HG02973 (cell line): ENCODE measurements at regions not wholly inside any gene's neighbourhood (a gene's known extent, or its start where the extent isn't known, plus 50 kb on each side); places are given as distances from the start of the nearest gene placed in this dataset.

ENCODE experiments used
- ATAC-seq: cut with Tn5 transposase; IDR thresholded peaks from one replicate; pipeline ENCODE4 v1.9.1; 2021; ENCODE audit warnings: moderate library complexity; ENCODE audit not compliant: unreplicated experiment

DNA sequence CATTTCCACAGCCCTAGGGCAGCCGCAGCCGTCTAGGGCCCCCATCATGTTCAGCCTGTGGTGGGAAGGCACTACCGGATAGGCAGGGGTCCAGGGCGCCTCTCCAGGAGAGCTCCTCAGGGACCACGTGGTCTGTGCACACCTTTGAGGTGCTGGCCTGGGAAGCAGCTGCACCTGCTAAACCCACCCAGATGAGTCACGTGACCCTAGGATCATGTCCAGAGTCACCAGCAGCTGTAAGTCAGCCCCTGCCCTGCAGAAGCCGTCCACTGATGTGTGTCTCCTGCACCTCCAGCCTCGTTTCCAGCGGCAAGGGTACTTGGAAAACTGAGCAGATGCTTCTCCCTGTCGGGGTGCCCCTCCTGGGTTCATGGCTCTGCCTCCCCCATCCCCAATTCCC is 682.6 kb upstream of the SALL3 start:
- no peak for ATAC-seq

DNA sequence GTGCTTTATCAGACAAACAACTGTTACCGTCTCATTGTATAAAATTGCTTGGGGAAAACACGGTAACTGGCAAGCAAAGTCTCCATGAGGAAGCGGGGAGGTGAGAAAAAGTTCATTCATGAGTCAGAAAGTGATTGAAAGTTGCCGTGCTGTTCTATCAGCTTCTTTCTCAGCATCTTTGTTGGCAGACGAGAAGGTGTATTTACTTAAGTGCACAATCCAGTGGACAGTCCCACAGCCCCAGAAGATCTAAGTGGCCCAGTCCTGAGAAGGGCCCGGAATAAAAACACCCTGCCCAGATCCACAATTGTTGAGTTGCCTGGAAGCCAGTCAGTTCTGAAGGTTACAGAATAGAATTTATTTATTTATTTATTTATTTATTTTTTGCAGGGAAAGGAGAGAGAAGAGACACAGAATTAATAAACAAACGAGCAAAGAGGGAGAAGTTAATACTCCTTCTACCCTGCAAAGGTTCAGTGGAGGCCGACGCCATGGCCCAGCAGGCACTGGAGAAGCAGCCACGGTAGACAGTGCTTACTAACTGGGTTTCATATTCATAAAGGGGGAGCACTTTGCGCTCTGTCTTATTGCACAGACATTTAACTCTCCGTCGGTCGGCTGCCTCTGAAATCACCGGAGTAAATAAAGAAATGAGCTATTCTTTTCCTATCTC is 676.0 kb upstream of the SALL3 start:
- ATAC-seq, result no peak

DNA sequence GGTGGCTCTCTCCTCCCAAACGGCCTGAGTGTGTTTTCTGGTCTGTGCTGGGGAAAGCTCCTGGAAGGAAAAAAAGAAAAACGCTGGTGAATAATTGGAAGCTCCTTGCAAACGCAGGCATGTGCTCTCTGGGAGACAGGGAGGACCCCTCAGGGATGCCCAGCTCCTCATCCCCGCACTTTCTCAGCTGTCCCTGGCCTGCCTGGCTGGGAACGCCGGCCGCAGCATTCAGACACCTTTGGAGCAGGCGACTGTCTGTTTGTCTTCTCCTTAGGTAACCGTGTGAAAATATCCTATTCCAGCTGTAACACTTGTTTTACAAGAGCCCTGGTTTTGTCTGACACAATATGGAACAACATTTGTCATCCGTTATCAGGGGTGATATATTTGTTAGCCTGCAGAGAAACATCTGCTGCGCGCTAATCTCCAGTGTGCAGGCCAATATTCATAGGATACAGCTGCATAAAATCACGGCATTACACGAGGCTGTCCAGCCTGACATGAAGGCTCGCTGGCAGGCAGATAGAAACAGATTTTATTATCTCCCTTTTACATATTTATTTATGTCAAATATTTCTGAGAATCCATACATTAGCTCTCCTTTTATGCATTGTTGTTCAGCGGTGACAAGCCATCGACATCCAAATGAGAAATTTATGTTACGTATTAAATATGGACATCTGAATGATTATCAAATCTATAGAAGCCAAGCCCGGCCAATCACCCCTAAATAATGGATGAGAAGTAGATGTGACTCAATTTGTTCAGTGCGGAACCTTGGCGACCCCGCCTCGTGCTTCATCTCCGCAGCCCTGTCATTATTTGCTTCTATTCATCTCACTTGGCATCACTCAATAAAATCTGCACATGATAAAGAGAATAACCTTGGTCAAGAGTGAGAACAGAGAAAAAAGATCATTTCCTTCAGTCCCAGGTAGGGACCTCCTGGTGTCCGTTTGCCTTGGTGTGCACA is 675.1 kb upstream of the SALL3 start:
- no peak for ATAC-seq

DNA sequence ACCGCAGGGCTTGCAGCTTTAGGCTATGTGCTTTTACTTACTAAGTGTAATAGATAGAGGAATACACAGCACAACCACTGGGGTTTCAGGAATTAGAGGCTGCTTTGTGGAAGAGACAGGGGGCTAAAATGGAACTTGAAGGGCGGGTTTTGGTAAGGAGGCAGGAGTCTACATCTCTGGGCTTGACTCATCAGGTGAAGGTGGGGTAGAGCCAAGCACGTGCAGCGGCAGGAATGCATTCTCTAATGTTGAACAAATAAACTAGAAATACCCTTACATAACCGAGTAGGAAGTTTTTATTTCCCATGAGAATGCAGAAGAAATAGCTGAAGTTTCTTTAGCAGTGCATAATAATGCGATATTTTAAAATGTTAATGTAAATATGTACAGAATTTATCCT is 673.8 kb upstream of the SALL3 start:
- no peak for ATAC-seq

DNA sequence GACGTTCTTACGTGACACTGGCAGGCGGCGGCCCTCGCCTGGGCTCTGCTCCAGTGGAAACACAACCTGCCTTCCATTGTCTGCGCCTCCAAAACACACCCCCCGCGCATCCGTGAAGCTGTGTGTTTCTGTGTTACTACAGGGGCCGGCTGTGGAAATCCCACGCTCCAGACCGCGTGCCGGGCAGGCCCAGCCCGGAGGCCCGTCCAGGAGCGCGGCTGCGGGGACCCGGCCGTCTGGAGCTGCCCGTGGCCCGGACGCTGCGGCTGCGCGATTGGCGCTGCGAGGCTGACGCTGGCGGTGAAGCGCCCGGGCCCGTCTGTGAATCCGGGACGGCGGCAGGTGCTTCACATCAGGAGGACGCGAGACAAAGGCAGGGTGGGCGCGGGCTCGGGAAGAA is 670.3 kb upstream of the SALL3 start:
- no peak for ATAC-seq

DNA sequence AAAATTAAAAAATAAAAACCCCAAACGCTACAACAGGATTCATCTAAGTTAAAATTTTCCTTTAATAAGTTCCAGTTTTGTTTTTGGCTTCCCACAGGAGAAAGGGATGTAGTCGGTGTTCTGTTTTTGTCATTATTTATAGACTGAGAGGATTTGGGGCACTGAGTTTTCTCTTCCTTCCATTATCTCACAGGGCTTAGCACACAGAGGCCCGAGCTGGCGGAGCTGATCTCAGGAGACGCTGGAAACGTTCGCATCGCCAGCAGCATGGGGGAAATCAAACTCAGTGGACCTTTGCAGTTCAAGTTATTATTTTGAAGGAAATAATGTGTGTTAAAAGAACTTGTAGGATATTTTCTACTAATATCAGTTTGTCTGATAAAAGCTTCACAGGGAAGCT is 669.7 kb upstream of the SALL3 start:
- ATAC-seq, result no peak

DNA sequence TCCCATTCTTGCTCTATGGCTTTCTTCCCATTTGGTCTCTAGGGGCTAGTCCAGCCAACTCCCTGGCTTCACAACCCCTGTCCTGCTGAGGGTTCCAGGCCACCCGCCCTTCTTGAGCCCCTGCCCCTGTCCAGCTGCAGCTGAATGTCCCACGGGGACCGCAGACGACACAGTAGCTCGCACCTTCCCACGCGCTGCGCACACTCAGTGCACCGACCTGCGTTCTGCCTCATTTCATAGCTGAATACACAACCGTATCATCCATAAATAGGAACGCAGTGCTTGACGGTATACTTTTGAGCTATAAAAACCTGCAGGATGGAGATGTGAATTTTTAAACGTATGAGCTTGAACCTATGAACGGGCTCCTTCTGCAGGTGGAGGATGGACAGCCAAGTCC is 660.4 kb upstream of the SALL3 start:
- ATAC-seq, result no peak

DNA sequence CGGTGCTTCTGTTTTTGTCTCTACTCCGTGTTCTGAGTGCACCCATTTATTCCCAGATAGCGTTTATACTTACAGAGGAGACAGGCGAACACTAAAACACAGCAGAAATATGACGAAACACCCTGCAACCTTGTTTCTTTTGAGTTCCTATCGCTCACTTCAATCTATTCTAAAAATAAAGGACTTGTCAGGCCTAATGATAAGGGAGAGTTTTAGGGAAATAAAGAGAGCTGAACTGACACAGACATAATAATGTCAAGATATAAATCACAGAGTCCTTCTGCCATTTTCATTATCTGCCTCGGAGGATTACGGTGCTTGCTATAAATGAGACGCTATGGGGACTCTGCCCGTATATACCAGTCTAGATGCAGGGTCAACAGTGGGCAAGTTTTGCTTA is 659.7 kb upstream of the SALL3 start:
- no peak for ATAC-seq

DNA sequence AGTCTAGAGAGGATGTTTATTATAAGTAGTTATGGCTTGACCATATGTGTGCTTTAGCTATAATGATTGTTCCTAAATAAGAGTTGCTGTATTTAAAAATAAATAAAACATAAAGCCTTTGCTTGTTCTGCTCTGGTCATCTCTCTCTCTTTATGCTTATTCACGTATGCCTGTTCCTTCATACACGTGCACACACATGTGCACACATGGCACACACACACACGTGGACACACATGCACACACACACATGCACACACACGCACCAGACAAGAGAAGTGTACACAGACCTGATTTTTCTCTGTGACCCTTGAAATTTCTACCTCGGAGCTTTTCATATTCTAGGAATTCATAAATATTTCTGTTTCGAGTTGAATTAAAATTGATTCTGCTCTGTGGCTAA is 658.2 kb upstream of the SALL3 start:
- no peak for ATAC-seq

DNA sequence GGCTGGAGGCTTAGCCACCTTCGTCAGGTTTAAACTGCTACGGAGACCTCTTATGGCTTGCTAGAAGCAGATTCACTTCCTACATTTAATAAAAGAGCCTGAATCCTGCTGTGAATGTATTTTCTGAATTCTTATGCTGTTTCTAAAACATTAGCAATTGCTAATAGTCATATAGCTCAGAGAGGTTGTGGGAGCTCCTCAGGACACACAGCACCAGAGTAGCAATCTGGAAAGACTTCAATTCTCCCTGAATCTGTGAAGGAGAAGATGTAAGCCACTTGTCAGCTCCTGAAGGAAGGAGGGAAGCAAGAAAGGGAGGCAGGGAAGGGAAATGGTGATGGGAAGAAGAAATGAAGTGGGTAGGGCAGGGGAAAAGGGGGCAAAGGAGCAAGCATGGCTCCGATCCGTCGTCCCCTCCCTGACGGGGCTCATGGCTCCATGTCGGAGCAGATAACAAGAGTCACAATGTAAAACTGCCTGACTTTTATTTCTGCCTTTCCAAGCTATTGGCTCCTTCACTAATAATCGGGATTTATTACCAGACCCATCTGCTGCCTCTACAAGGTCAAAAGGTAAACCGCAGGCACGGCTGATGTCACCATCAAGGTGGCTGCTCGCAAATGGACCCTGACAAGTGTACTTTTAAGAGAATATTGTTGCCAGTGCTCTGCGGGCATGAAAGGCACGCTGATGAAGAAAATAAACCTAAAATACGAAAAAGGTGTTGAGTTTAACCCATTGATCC is 656.0 kb upstream of the SALL3 start:
- ATAC-seq, result no peak

DNA sequence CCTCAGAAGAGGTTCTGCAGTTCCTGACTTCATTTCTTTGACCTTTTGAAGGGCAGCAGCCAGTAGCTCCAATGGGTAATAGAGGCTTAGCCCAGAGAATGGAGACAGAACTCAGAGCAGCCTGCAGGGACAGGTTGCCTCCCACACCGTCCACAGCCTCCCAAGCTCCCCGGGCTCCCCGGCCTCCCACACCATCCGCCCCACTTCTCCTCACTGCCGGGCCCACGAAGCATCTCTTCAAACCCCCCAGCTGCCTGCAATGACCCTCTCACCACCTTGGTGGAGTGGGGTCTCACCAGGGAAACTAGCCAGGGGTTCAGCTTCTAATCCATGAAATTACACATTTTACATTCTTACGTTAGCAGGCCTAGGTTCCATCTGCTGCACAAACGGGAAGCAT is 652.0 kb upstream of the SALL3 start:
- no peak for ATAC-seq

DNA sequence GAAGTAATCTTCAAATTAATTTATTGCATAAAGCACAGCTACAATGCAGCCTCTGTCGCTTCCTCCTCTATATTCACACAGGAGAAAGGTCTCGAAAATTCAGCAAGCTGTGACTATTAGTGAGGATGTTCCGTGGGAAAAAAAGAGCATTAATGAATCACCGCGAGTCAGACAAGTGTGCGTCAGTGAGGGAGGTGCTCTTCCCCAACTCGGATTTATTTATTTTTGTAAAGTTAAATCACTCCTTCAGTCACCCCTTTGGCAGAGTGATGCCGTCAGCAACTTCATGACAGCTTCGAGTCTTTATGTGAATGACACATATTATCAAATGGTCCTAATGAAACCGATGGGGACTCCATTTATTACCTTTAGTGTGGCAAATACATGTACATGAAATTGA is 648.9 kb upstream of the SALL3 start:
- ATAC-seq, result no peak

DNA sequence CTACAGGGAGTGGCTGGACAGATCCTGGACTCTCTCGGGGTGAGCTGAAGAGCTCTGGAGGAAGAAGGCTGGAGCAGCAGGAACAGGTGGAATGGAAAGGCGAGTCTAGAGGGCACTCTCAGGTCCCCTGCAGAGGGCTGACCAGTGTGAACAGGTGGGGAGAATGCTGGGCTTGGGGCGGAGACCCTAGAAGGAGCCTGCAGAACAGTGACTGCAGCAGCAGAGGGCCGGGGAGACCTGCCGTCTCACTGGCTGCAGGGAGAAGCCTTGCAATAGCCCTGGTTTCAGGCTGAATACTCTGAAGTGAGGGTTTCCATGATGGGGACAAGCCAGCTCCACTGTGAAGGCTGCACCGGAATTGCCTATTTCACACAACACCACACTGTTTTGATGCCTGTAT is 626.7 kb upstream of the SALL3 start:
- ATAC-seq, result no peak

DNA sequence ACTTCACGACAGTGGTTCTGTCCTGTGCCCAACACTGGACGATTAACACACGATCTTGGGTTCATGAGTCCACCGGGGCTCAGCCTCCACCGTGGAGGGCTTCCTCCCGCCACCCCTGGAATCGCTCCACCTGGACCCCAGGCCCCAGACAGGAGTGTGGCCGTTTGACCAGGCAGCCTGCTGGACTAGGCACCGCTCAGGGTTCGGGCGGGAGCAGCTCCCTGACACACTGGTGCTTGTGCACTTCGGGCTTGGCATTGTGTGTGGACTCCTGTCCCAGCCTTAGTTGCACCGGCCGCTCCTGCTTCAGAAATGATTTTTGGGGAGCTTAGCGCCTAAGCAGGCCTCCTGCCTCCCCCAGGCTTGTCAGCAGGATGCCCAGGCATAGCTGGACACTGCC is 617.4 kb upstream of the SALL3 start:
- ATAC-seq, result no peak

DNA sequence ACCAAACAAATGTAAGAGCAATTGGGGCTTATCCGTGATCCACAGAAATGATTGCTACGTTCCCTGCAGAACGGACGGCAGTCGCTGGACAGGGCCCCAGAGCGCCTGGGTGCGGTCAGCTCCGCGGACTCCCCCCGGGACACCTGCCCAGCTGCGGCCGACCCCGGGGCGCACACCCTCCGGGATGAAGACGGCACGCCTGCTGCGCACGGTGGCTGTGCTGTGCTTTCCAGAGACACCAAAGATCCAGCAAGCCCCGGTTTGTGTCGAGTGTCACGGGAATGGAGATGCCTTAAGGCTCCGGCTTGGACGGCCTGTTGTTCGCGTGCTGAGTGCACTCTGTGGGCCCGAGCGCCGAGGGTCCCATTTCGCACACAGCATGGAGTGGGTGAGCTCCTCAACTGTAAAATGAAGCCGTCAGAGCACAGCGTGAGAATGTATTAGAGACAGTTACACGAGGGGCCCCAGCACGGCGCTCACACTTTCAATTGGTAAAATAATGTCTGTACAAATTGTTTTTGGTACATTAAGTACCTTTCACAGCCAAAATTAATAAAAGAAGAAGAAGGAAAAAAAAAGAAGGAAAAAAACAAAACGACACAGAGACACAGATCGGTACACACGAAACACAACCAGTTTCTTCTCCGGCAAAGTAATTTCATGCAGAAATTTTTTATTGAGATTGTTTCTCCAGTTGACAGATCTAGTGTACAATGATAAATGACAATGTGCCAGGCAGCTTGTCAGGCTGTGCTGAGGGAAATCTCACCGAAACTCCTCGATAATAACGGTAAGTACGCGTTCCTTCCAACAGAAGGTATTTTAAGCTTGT is 615.8 kb upstream of the SALL3 start:
- no peak for ATAC-seq

DNA sequence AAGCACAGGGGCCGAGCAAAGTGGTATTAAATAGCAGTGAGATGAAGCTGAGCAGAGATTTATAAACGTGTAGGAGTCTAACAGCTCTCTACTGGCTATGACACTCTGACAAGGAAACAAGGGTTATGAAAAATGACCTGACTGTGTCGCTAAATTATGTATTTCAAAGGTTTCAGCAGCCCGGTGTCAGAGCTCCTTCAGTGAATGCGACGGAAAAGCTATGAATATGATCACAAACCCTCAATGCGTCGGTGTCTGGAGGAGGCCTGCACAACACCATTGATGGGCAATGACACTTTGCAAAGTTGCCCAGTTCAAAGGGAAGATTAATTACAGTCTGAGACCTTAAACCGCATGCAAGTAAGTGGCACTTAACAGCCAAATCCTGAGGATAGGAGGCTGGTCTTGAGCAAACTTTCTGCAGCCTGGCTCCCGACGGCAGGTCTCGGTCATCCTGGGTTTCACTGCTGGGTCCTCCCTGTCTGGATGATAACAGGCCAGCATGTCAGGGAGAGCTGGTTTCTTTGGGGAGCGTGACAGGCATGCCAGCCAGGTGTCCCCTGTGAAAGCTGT is 615.1 kb upstream of the SALL3 start:
- ATAC-seq, result no peak

DNA sequence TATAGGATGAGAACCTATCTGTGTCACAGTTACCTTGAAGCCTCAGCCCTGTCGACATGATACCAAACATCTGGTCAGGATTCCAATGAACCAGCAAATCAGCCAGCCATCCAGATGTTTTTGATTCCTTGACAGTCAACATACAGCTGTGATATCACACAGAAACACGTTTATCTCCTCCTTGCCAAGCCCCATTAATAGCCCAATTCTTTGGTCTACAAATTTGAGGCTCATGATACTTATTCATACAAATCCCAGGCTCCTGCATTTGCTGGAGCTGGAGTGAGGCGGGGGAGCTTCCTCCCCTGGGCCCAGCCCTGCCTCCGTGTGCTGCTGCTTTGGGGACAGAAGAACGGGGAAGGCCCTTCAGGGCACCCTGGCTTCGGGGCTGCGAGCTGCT is 611.6 kb upstream of the SALL3 start:
- ATAC-seq, result no peak

DNA sequence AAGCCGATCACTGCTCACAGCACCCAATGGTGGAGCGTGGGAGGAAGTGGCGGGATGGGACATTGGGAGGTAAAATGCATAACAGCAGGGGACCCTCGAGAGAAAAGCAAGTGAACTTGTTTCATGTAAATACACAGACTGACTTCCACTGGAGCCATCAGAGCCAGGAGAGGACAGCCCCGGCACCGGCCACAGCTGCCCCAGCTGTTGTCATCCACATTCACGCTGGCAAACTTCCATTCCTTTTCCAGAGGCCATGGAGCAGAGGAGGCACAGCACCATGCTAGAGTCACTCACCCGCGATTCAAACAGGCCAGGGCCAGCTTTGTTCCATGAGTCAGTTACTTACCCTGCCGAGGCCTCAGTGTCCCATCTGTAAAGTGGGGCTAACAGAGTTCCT is 610.9 kb upstream of the SALL3 start:
- ATAC-seq, result no peak

DNA sequence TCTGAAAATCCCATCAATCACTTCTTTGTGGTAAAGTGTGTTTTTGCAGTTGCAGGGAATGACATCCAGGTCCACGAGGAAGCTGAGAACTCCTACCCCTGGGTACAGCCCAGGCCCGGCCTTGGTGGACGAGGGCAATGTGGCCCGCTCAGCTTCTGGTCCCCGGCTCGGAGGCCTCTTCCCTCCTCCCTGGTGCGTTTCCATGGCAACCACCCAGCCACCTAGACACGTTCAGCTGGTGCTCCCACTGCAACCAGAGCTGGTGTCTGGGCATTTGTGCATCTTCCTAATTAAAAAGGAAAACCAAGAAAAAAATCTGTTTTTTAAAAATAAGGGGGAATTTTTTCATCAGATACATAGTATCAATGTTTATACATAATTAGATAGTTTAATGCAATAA is 603.6 kb upstream of the SALL3 start:
- no peak for ATAC-seq

DNA sequence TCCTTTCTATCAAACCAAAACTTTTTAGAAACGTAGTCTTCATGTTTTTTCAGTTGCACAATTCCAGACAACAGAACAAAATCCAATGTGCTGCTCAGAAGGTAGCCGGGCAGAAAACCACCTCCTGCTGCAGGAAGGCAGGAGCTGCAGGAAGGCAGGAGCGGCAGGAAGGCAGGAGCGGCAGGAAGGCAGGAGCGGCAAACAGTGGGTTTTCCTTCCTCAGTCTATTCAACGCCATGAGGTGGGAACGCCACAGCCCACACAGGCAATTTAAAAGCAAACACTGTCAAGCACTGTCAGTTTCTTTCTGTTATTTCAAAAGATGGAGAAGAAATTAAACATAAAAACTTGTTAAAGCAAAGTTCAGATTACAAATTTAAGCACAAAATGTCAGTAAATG is 601.2 kb upstream of the SALL3 start:
- ATAC-seq, result no peak

DNA sequence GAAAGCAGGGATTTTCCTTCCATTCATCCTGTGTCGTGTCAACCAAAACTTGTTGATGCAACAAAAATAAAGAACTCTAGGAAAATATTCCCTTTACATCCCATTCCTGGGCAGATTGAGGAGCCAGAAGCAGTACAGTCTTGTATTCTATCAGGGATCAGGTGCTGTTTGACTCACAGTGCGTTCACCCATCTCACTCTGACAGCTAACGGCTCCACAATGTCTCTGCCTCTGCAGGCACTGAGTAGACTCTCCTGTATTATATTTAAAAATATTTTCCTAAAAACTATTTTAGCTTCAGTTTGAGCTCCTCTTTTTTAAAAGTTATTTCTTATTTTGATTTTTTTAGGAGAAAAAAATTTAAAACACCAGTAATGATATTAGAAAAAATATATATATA is 600.6 kb upstream of the SALL3 start:
- ATAC-seq, result no peak
